ENCODE measurements at regions not wholly inside any gene's neighbourhood (a gene's known extent, or its start where the extent isn't known, plus 50 kb on each side); places are given as distances from the start of the nearest gene placed in this dataset.

DNA sequence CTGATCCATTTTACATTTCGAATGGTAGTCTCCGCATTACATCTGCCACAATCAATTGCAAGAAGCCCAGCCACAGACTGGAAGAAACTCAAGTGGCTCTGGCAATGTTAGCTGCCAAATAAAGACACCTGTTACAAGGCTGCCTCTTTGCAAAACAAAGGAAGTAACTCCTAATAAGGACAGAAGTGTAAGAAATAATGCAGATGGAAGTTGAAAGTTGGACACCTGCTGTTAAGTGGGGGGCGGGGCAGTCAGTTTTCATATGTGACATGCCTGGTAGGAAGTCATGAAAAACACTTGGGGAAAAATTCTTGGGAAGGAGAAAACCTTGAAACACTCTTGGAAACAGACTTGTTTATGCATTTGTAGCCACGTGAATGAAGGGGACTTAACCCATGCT is 54.1 kb upstream of the ATP2C1 start:
- Histone ChIP-seq H3K9ac (ENCODE audit: low read length) (no peak overlapping the region), H3K4me1 (ENCODE audit: insufficient read depth, low read length) (no peaks in the 10 kb centered on the region), H3K4me2 (ENCODE audit: low read length) (no peak overlapping the region), H3K27me3 (ENCODE audit: insufficient read depth, low read length) (no peaks in the 10 kb centered on the region), H3K36me3 (ENCODE audit: insufficient read depth, low read length) (no peaks in the 10 kb centered on the region), H2AFZ (ENCODE audit: low read depth, low read length) (no peak overlapping the region), H3K4me3 (ENCODE audit: insufficient read depth, low read depth, low read length) (no peak overlapping the region), H3K9me3 (ENCODE audit: insufficient read depth, low read depth, low read length) (no peaks in the 10 kb centered on the region), H4K20me1 (ENCODE audit: insufficient read depth, low read length) (no peaks in the 10 kb centered on the region), H3K79me2 (ENCODE audit: insufficient read depth, low read length) (no peaks in the 10 kb centered on the region), H3K27ac (ENCODE audit: low read depth, low read length) (no peak overlapping the region)
- Mint-ChIP-seq H3K36me3 (ENCODE audit: low read depth, unreplicated experiment) (no peaks in the 10 kb centered on the region), H3K4me3 (ENCODE audit: unreplicated experiment) (no peak overlapping the region), H3K9me3 (ENCODE audit: unreplicated experiment) (no peaks in the 10 kb centered on the region), H3K27me3 (ENCODE audit: low read depth, unreplicated experiment) (no peaks in the 10 kb centered on the region), H3K27ac (ENCODE audit: unreplicated experiment) (no peak overlapping the region), H3K4me1 (ENCODE audit: low read depth, unreplicated experiment) (peaks cover 7% of the 10 kb centered on the region)
- no peak for TF ChIP-seq EZH2 (IDR thresholded peaks at IDR 0.05; ENCODE audit: insufficient read depth, low read length)
- TF ChIP-seq, protein P1, sequence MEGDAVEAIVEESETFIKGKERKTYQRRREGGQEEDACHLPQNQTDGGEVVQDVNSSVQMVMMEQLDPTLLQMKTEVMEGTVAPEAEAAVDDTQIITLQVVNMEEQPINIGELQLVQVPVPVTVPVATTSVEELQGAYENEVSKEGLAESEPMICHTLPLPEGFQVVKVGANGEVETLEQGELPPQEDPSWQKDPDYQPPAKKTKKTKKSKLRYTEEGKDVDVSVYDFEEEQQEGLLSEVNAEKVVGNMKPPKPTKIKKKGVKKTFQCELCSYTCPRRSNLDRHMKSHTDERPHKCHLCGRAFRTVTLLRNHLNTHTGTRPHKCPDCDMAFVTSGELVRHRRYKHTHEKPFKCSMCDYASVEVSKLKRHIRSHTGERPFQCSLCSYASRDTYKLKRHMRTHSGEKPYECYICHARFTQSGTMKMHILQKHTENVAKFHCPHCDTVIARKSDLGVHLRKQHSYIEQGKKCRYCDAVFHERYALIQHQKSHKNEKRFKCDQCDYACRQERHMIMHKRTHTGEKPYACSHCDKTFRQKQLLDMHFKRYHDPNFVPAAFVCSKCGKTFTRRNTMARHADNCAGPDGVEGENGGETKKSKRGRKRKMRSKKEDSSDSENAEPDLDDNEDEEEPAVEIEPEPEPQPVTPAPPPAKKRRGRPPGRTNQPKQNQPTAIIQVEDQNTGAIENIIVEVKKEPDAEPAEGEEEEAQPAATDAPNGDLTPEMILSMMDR (IDR thresholded peaks at IDR 0.05; ENCODE audit: insufficient read depth, low read depth, low read length): no peak
- no peak for DNase-seq (ENCODE audit: low read depth)
- no peak for FAIRE-seq

DNA sequence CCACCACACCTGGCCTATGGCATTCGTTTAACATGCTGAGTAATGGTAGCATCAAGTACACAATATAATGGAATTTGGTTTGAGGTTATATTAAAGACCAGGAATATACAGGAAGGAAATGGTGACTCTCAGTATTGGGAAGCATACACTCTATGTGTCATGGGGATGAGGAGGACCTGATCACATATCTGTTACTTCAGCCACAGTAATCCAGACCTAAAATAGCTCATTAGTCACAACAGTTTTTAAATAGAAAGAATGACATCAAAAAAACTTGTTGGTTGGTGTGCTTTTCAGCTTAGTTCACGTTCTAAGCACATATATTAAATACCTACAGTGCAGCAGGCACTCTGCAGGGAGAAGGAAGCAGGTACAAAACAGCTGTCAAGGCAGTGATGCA is 52.5 kb upstream of the ATP2C1 start:
- FAIRE-seq (no peak), DNase-seq (ENCODE audit: low read depth) (peak; percentile 7)
- Histone ChIP-seq H3K4me3 (ENCODE audit: insufficient read depth, low read depth, low read length) (no peak overlapping the region), H3K4me1 (ENCODE audit: insufficient read depth, low read length) (no peaks in the 10 kb centered on the region), H2AFZ (ENCODE audit: low read depth, low read length) (no peak overlapping the region), H3K36me3 (ENCODE audit: insufficient read depth, low read length) (no peaks in the 10 kb centered on the region), H3K27ac (ENCODE audit: low read depth, low read length) (no peak overlapping the region), H3K27me3 (ENCODE audit: insufficient read depth, low read length) (no peaks in the 10 kb centered on the region), H4K20me1 (ENCODE audit: insufficient read depth, low read length) (no peaks in the 10 kb centered on the region), H3K9ac (ENCODE audit: low read length) (no peak overlapping the region), H3K4me2 (ENCODE audit: low read length) (no peak overlapping the region), H3K9me3 (ENCODE audit: insufficient read depth, low read depth, low read length) (no peaks in the 10 kb centered on the region), H3K79me2 (ENCODE audit: insufficient read depth, low read length) (no peaks in the 10 kb centered on the region)
- H3K4me3 Mint-ChIP-seq (ENCODE audit: unreplicated experiment): no peak overlapping the region
- no peaks in the 10 kb centered on the region for H3K9me3 Mint-ChIP-seq (ENCODE audit: unreplicated experiment)
- peak overlapping the region; percentile 20 for H3K27ac Mint-ChIP-seq (ENCODE audit: unreplicated experiment)
- TF ChIP-seq, protein P1 (IDR thresholded peaks at IDR 0.05; ENCODE audit: insufficient read depth, low read depth, low read length): no peak
- TF ChIP-seq EZH2 (IDR thresholded peaks at IDR 0.05; ENCODE audit: insufficient read depth, low read length): no peak
- H3K36me3 Mint-ChIP-seq (ENCODE audit: low read depth, unreplicated experiment): no peaks in the 10 kb centered on the region
- H3K27me3 Mint-ChIP-seq (ENCODE audit: low read depth, unreplicated experiment): peaks cover 9% of the 10 kb centered on the region
- peaks cover 7% of the 10 kb centered on the region for H3K4me1 Mint-ChIP-seq (ENCODE audit: low read depth, unreplicated experiment)

DNA sequence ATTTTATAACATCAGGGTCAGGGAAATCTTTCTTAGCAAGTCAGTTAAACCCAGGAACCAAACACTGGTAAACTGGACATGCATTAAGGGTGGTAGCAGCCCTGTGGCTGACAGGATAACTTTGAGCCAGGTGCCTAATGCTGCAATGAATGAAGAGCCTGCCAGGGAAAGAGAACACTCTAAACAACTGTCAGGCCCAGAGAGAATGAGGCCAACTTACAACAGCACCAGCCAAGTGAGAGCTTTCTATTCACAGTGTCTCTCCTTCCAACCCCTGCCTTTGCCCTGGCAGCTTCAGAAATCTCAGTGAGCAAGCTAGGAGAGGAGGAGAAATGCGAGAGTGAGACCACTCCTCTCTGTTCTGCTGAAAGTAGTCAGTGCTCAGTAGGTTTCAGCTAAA is 50.4 kb upstream of the ATP2C1 start:
- Histone ChIP-seq H3K4me3 (ENCODE audit: insufficient read depth, low read depth, low read length) (no peak overlapping the region), H4K20me1 (ENCODE audit: insufficient read depth, low read length) (no peaks in the 10 kb centered on the region), H3K27me3 (ENCODE audit: insufficient read depth, low read length) (no peaks in the 10 kb centered on the region), H3K36me3 (ENCODE audit: insufficient read depth, low read length) (no peaks in the 10 kb centered on the region), H3K27ac (ENCODE audit: low read depth, low read length) (no peak overlapping the region), H2AFZ (ENCODE audit: low read depth, low read length) (no peak overlapping the region), H3K4me2 (ENCODE audit: low read length) (no peak overlapping the region), H3K9ac (ENCODE audit: low read length) (no peak overlapping the region), H3K9me3 (ENCODE audit: insufficient read depth, low read depth, low read length) (no peaks in the 10 kb centered on the region), H3K4me1 (ENCODE audit: insufficient read depth, low read length) (no peaks in the 10 kb centered on the region), H3K79me2 (ENCODE audit: insufficient read depth, low read length) (no peaks in the 10 kb centered on the region)
- H3K27me3 Mint-ChIP-seq (ENCODE audit: low read depth, unreplicated experiment): peaks cover 9% of the 10 kb centered on the region
- no peak for TF ChIP-seq EZH2 (IDR thresholded peaks at IDR 0.05; ENCODE audit: insufficient read depth, low read length)
- TF ChIP-seq, protein P1 (IDR thresholded peaks at IDR 0.05; ENCODE audit: insufficient read depth, low read depth, low read length): no peak
- H3K4me3 Mint-ChIP-seq (ENCODE audit: unreplicated experiment): no peak overlapping the region
- no peak for FAIRE-seq
- H3K36me3 Mint-ChIP-seq (ENCODE audit: low read depth, unreplicated experiment): no peaks in the 10 kb centered on the region
- H3K27ac Mint-ChIP-seq (ENCODE audit: unreplicated experiment): no peak overlapping the region
- H3K4me1 Mint-ChIP-seq (ENCODE audit: low read depth, unreplicated experiment): peaks cover 7% of the 10 kb centered on the region
- DNase-seq (ENCODE audit: low read depth): no peak
- H3K9me3 Mint-ChIP-seq (ENCODE audit: unreplicated experiment): no peaks in the 10 kb centered on the region

Data from astrocyte (in vitro differentiated cells and primary cell).